A172 (cell line): ENCODE measurements at regions not wholly inside any gene's neighbourhood (a gene's known extent, or its start where the extent isn't known, plus 50 kb on each side); places are given as distances from the start of the nearest gene placed in this dataset.
"Not testable (repeated sequence)": the region's sequence is repeated elsewhere in the genome, so short reads cannot be mapped to it uniquely, and the experiment has no call there.

Source experiments
- DNase-seq: peaks from one replicate; pipeline ENCODE4 v3.0.0-alpha.2; 2015; ENCODE audit warnings: low spot score

DNA sequence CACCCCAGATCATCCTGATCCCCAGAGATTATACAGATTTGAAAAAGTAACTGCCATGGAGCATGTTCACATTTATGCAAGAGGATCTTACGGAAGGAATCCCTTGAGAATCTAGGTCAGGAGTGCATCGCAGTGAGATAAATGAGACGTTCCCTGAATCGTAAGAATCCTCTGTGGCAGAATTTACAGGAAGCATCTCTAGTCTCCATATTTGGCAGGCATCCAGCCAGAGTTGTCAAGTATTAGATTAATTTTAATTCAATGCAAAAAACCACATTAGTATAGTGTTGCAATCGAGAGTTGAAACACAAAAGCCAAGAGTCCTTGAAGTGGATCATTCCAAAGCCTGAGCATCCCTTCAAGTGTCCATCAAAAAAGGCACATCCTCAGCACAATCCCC, 100.8 kb downstream of the RRAGC start:
- DNase-seq = no peak

DNA sequence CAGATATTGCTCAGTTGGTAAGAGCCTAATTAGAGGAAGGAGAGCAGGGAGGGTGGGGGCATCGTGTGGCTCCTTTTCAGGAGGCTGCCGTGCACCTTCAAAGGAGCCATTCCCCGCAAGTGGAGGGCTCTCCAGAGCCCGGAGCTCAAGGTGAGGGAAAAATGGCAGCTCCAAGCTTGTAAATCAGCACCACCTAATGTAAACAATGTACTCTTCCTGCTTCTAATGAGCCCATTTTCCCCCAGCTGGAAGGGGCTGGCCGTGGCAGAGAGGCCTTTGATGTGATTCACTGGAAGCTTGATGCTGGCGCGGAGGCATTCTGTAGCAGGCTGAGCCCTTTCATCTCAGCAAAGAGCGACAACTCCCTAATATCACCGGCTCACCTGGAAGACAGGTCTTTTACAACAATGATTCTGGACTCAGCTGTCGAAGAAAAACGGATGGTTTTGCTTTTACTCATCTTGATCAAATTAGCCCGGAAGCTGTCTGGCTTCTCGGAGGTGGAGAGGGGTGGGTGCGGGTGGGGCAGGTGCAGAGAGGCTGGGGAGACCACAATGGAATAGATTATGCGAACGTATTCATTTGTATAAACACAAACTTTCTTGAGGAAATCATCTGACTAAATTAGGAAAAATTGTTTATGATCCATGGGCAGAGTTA, 112.5 kb downstream of the RRAGC start:
- DNase-seq = no peak

- DNase-seq = no peak
These were observed 113.1 kb downstream of the RRAGC start for GRCh38 chr1:38746402-38746935.

DNA sequence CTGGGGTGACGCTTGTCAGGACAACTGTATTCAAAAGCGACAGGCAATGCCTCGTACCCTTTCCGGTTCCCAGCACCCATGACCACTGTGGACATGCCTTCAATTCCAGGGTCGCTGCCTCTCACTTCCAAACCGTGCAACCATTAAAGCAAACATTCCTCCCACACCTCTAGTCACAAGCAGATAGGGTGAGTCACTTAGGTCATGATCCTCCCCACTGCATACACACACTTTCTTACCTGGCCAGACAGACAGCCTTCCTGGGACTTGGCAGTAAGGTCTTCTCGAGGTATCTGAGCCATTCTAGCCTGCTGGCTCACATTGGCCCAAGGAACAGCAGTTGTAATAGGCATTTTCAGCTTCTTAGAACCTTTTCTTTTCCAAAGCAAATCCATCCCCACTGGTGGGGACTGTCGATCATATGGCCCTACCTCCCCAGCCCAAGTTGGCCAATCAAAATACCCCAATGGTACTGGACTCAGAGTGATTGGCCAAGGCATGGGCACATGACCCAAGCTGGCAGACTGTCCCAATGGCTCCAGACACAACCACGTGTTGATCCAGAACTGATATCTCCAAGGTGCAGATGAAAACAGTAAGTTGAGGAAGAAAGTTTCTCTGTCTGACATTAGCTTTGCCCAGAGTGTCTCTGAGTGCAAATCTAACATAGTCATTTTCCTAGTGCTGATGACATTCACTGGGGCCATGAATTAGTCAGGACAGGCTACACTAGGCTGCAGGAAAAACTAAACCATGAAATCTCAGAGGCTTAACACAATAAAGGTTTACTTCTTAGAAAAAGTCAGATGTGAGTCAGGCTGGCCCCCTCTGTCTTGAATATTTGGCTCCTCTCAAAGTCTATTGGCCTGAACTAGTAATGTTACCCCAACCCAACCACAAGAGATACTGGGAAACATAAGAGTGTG, 113.8 kb downstream of the RRAGC start:
- no peak for DNase-seq

DNA sequence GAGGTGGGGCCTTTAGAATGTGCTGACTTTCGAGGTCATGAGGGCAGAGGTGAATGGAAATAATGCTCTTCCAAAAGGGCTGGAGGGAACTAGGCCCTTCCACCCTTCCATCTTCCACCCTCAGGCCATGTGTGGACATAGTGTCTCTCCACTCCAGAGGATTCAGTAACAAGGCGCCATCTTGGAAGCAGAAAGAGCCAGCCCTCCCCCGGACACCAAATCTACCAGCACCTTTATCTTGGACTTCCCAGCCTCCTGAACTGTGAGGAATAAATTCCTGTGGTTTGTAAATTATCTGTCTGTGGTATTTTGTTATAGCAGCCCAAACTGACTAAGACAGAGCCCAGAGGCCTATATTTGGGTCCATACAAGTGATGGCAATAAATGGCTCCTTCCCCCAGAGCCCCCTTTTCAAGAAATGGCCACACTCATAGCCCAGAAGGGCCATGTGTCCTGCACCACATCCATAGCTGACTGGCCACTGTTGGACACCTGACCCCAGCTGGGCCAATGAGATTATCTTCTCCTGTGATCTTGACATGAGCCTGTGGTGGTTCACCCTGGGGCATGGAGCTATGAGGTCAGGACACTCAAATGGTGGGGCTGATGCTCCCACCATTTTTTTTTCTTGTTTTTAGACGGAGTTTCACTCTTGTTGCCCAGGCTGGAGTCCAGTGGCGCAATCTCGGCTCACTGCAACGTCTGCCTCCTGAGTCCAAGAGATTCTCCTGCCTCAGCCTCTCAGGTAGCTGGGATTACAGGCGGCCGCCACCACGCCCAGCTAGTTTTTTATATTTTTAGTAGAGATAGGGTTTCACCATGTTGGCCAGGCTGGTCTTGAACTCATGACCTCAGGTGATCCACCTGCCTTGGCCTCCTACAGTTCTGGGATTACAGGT, 114.9 kb downstream of the RRAGC start:
- DNase-seq = no peak

- no peak for DNase-seq
These were observed 116.4 kb downstream of the RRAGC start for GRCh38 chr1:38743184-38743583.

DNA sequence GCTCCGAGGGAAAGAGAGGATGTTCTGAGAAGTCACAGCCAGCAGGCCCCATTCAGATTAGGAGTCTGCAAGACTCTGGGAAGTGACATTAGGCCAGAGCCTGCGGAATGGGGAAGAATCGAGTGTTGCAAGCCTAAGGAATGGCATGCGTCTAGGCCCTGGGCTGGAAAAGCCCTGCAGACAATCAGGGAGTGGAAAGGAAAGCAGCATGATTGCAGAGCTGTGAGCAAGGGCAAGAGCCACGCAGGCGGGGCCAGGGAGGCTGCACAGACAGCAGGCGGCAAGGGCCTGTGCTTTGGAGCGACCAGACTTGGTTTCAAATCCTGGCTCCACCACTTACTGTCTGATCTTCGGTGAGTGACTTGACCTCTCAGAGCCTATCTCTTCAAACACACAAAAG, 118.2 kb downstream of the RRAGC start:
- DNase-seq = no peak

DNA sequence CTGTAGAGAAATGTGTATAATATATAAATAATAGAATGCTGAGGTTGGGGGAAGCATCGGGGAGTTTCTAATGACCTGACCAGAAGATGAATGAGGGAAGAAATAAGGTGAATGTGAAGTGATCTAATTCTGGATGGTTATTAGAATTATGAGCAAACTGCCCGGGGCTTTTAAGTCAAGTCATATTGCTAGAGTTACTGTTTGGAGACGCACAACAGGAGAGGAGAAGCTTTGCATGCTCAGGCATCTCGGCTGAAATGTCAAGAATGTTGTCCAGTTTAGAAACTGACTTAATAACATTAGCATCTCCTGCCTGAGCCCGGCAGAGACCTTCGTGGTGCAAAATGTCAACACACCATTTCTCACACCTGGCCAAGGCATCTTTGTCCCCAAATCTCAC, 119.1 kb downstream of the RRAGC start:
- no peak for DNase-seq

DNA sequence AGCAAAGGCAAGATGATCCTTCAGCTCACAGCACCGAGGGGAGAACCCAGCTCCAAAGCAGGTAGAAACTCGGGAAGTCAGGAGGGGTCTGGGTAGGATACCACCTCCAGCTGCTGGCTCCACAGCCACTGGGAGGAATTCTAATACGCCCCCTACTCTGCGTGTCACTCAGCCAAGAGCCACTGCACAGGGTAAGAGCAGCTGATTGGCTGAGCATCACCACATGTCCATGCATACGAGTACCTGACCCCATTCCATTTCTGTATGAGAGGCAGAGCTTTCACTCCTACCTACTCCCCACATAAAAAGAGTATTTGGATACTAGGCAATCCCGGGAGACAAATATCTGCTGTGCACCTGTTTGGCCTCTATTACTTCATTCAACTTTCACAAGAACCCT, 121.4 kb downstream of the RRAGC start:
- DNase-seq = no peak

- DNase-seq = no peak
These were observed 123.2 kb downstream of the RRAGC start for GRCh38 chr1:38736399-38736798.

GRCh38 chr1:38735651-38736161, 123.9 kb downstream of the RRAGC start:
- DNase-seq = peak; percentile 67

- DNase-seq = no peak
These were observed 125.8 kb downstream of the RRAGC start for GRCh38 chr1:38733761-38734160.

- DNase-seq = peak; percentile 30
These were observed 128.8 kb downstream of the RRAGC start for GRCh38 chr1:38730511-38731397.

- DNase-seq = no peak
These were observed 131.0 kb downstream of the RRAGC start for GRCh38 chr1:38728585-38728908.

- DNase-seq = peak; percentile 40
These were observed 131.6 kb downstream of the RRAGC start for GRCh38 chr1:38727684-38728584.

- DNase-seq = not testable (repeated sequence)
These were observed 134.1 kb downstream of the RRAGC start for GRCh38 chr1:38725321-38725961.

- DNase-seq = no peak
These were observed 135.1 kb downstream of the RRAGC start for GRCh38 chr1:38724160-38725131.

DNA sequence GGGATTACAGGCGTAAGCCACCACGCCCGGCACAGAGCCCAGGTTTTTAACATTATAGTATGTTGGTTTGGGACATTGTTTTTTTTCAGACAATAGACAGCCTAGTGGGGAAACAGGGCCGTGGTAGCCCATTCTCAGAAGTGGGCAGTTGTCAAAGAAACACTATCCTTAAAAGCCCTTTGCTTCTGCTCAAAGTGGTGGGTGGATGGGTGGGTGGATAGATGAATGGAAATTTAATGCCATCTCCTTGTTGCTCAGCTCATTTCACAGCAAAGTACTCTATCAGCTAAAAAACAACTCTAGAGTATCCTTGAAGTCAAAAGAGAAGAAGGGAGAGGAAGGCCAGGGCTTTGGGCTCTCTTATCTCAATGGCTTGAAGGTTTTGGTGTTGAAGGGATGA, 137.8 kb downstream of the RRAGC start:
- no peak for DNase-seq
